ENCODE measurements at regions not wholly inside any gene's neighbourhood (a gene's known extent, or its start where the extent isn't known, plus 50 kb on each side); places are given as distances from the start of the nearest gene placed in this dataset.

- Mint-ChIP-seq H3K4me1 (no peaks in the 10 kb centered on the region), H3K27me3 (peaks cover 27% of the 10 kb centered on the region), H3K36me3 (ENCODE audit: low read depth) (no peaks in the 10 kb centered on the region)
Observed at GRCh38 chr13:110037925-110038573, 251.7 kb upstream of the IRS2 start.

GRCh38 chr13:110036060-110036459, 249.7 kb upstream of the IRS2 start:
- H3K9me3 ChIP-seq (ENCODE audit: control insufficient read depth, low read length, poor library complexity, severe bottlenecking), result no peaks in the 10 kb centered on the region
- DNase-seq (no peak), ATAC-seq (no peak)
- Mint-ChIP-seq H3K27me3 (peaks cover 32% of the 10 kb centered on the region), H3K36me3 (ENCODE audit: low read depth) (no peaks in the 10 kb centered on the region), H3K4me3 (no peak overlapping the region), H3K27ac (no peak overlapping the region), H3K4me1 (no peaks in the 10 kb centered on the region)

More at GRCh38 chr13:110037925-110038573, 251.7 kb upstream of the IRS2 start:
- ATAC-seq (no peak), DNase-seq (no peak)
- Mint-ChIP-seq H3K27ac (no peak overlapping the region), H3K4me3 (no peak overlapping the region)
- H3K9me3 ChIP-seq (ENCODE audit: control insufficient read depth, low read length, poor library complexity, severe bottlenecking), result no peaks in the 10 kb centered on the region

GRCh38 chr13:110034031-110034549, 247.7 kb upstream of the IRS2 start:
- DNase-seq (no peak), ATAC-seq (no peak)
- H3K27me3 Mint-ChIP-seq, result peaks cover 32% of the 10 kb centered on the region
- H3K4me1 Mint-ChIP-seq, result no peaks in the 10 kb centered on the region
- no peak overlapping the region for H3K4me3 Mint-ChIP-seq
- no peaks in the 10 kb centered on the region for H3K9me3 ChIP-seq (ENCODE audit: control insufficient read depth, low read length, poor library complexity, severe bottlenecking)
- H3K27ac Mint-ChIP-seq, result no peak overlapping the region
- H3K36me3 Mint-ChIP-seq (ENCODE audit: low read depth), result no peaks in the 10 kb centered on the region

GRCh38 chr13:110032969-110033368, 246.6 kb upstream of the IRS2 start:
- Mint-ChIP-seq H3K36me3 (ENCODE audit: low read depth) (no peaks in the 10 kb centered on the region), H3K4me3 (no peak overlapping the region), H3K27me3 (peaks cover 31% of the 10 kb centered on the region), H3K4me1 (no peaks in the 10 kb centered on the region), H3K27ac (no peak overlapping the region)
- H3K9me3 ChIP-seq (ENCODE audit: control insufficient read depth, low read length, poor library complexity, severe bottlenecking), result no peaks in the 10 kb centered on the region
- no peak for ATAC-seq
- DNase-seq, result no peak

- Mint-ChIP-seq H3K27ac (no peak overlapping the region), H3K27me3 (peaks cover 17% of the 10 kb centered on the region), H3K36me3 (ENCODE audit: low read depth) (no peaks in the 10 kb centered on the region), H3K4me1 (no peaks in the 10 kb centered on the region), H3K4me3 (no peak overlapping the region)
- DNase-seq, result no peak
- no peak for ATAC-seq
- H3K9me3 ChIP-seq (ENCODE audit: control insufficient read depth, low read length, poor library complexity, severe bottlenecking), result no peaks in the 10 kb centered on the region
Observed at GRCh38 chr13:110030394-110030928, 244.1 kb upstream of the IRS2 start.

- ATAC-seq (no peak), DNase-seq (no peak)
- Mint-ChIP-seq H3K27me3 (peaks cover 7% of the 10 kb centered on the region), H3K27ac (no peak overlapping the region), H3K4me1 (no peaks in the 10 kb centered on the region), H3K36me3 (ENCODE audit: low read depth) (no peaks in the 10 kb centered on the region), H3K4me3 (no peak overlapping the region)
- no peaks in the 10 kb centered on the region for H3K9me3 ChIP-seq (ENCODE audit: control insufficient read depth, low read length, poor library complexity, severe bottlenecking)
Observed at GRCh38 chr13:110028838-110029621, 242.6 kb upstream of the IRS2 start.

- no peaks in the 10 kb centered on the region for H3K9me3 ChIP-seq (ENCODE audit: control insufficient read depth, low read length, poor library complexity, severe bottlenecking)
- Mint-ChIP-seq H3K4me3 (no peak overlapping the region), H3K27ac (no peak overlapping the region), H3K36me3 (ENCODE audit: low read depth) (no peaks in the 10 kb centered on the region), H3K27me3 (peaks cover 5% of the 10 kb centered on the region), H3K4me1 (no peaks in the 10 kb centered on the region)
- no peak for ATAC-seq
- no peak for DNase-seq
Observed at GRCh38 chr13:110028311-110028710, 241.9 kb upstream of the IRS2 start.

GRCh38 chr13:110027470-110028240, 241.3 kb upstream of the IRS2 start:
- no peak for ATAC-seq
- Mint-ChIP-seq H3K36me3 (ENCODE audit: low read depth) (no peaks in the 10 kb centered on the region), H3K27ac (no peak overlapping the region), H3K4me1 (no peaks in the 10 kb centered on the region), H3K4me3 (no peak overlapping the region), H3K27me3 (peaks cover 5% of the 10 kb centered on the region)
- H3K9me3 ChIP-seq (ENCODE audit: control insufficient read depth, low read length, poor library complexity, severe bottlenecking), result no peaks in the 10 kb centered on the region
- DNase-seq, result no peak

GRCh38 chr13:110024645-110024980, 238.2 kb upstream of the IRS2 start:
- no peaks in the 10 kb centered on the region for H3K4me1 Mint-ChIP-seq
- H3K27ac Mint-ChIP-seq, result no peak overlapping the region
- no peaks in the 10 kb centered on the region for H3K36me3 Mint-ChIP-seq (ENCODE audit: low read depth)
- no peaks in the 10 kb centered on the region for H3K9me3 ChIP-seq (ENCODE audit: control insufficient read depth, low read length, poor library complexity, severe bottlenecking)
- H3K27me3 Mint-ChIP-seq, result peaks cover 13% of the 10 kb centered on the region
- H3K4me3 Mint-ChIP-seq, result no peak overlapping the region
- ATAC-seq (no peak), DNase-seq (no peak)

GRCh38 chr13:110023729-110024644, 237.6 kb upstream of the IRS2 start:
- Mint-ChIP-seq H3K4me1 (no peaks in the 10 kb centered on the region), H3K27me3 (peaks cover 13% of the 10 kb centered on the region), H3K36me3 (ENCODE audit: low read depth) (no peaks in the 10 kb centered on the region), H3K27ac (no peak overlapping the region), H3K4me3 (no peak overlapping the region)
- no peaks in the 10 kb centered on the region for H3K9me3 ChIP-seq (ENCODE audit: control insufficient read depth, low read length, poor library complexity, severe bottlenecking)
- no peak for ATAC-seq
- no peak for DNase-seq

- no peaks in the 10 kb centered on the region for H3K4me1 Mint-ChIP-seq
- H3K27ac Mint-ChIP-seq, result no peak overlapping the region
- no peaks in the 10 kb centered on the region for H3K9me3 ChIP-seq (ENCODE audit: control insufficient read depth, low read length, poor library complexity, severe bottlenecking)
- DNase-seq (no peak), ATAC-seq (no peak)
- no peak overlapping the region for H3K4me3 Mint-ChIP-seq
- H3K27me3 Mint-ChIP-seq, result peaks cover 20% of the 10 kb centered on the region
- no peaks in the 10 kb centered on the region for H3K36me3 Mint-ChIP-seq (ENCODE audit: low read depth)
Observed at GRCh38 chr13:110018009-110018408, 231.6 kb upstream of the IRS2 start.

GRCh38 chr13:110017379-110017778, 231.0 kb upstream of the IRS2 start:
- H3K4me1 Mint-ChIP-seq, result no peaks in the 10 kb centered on the region
- no peaks in the 10 kb centered on the region for H3K9me3 ChIP-seq (ENCODE audit: control insufficient read depth, low read length, poor library complexity, severe bottlenecking)
- no peak for DNase-seq
- H3K27me3 Mint-ChIP-seq, result peaks cover 26% of the 10 kb centered on the region
- ATAC-seq, result no peak
- no peaks in the 10 kb centered on the region for H3K36me3 Mint-ChIP-seq (ENCODE audit: low read depth)
- H3K27ac Mint-ChIP-seq, result no peak overlapping the region
- no peak overlapping the region for H3K4me3 Mint-ChIP-seq

Measured in T-helper 17 cell (primary cell).